ENCODE measurements at regions not wholly inside any gene's neighbourhood (a gene's known extent, or its start where the extent isn't known, plus 50 kb on each side); places are given as distances from the start of the nearest gene placed in this dataset.

DNA sequence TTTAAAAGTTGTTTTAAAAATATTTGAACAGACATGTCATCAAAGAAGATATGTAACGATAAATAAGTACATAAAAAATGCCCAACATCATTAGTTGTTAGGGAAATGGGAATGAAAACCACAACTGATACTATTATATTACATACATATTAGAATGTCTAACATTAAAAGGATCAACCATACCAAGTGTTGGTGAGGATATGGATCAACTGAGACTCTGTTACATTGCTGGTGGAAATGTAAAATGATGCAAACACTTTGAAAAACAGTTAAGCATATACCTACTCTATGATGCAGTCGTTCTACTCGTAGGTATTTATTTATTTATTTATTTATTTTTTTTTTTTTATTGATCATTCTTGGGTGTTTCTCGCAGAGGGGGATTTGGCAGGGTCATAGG, 149.7 kb downstream of the BRMS1L start:
- TF ChIP-seq, protein P1, sequence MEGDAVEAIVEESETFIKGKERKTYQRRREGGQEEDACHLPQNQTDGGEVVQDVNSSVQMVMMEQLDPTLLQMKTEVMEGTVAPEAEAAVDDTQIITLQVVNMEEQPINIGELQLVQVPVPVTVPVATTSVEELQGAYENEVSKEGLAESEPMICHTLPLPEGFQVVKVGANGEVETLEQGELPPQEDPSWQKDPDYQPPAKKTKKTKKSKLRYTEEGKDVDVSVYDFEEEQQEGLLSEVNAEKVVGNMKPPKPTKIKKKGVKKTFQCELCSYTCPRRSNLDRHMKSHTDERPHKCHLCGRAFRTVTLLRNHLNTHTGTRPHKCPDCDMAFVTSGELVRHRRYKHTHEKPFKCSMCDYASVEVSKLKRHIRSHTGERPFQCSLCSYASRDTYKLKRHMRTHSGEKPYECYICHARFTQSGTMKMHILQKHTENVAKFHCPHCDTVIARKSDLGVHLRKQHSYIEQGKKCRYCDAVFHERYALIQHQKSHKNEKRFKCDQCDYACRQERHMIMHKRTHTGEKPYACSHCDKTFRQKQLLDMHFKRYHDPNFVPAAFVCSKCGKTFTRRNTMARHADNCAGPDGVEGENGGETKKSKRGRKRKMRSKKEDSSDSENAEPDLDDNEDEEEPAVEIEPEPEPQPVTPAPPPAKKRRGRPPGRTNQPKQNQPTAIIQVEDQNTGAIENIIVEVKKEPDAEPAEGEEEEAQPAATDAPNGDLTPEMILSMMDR (IDR thresholded peaks at IDR 0.05): no peak
- TF ChIP-seq POLR2A (IDR thresholded peaks at IDR 0.05): no peak

Measured in heart left ventricle (tissue), 13 donors.